NT2/D1 (cell line): ENCODE measurements at regions not wholly inside any gene's neighbourhood (a gene's known extent, or its start where the extent isn't known, plus 50 kb on each side); places are given as distances from the start of the nearest gene placed in this dataset.

Source experiments
- DNase-seq: peaks from one replicate; pipeline ENCODE4 v3.0.0-alpha.2; 2011; ENCODE audit warnings: low read depth, low spot score
- H3K27me3 ChIP-seq: 2 replicates; pipeline ENCODE4 v1.6.0; 2011; ENCODE audit warnings: mild to moderate bottlenecking; ENCODE audit not compliant: insufficient read length, insufficient read depth
- H3K36me3 ChIP-seq: 2 replicates; pipeline ENCODE4 v1.6.1; 2011; ENCODE audit warnings: mild to moderate bottlenecking, low read length, mixed read lengths; ENCODE audit not compliant: insufficient read depth, insufficient read length
- H3K4me1 ChIP-seq: 2 replicates; pipeline ENCODE4 v1.5.1; 2011; ENCODE audit not compliant: insufficient read depth, insufficient read length
- H3K4me3 ChIP-seq: 2 replicates; pipeline ENCODE4 v1.5.1; 2011; ENCODE audit warnings: low read depth; ENCODE audit not compliant: insufficient read length
- H3K9ac ChIP-seq: 2 replicates; pipeline ENCODE4 v1.6.0; 2011; ENCODE audit warnings: low read depth; ENCODE audit not compliant: insufficient read length
- H3K9me3 ChIP-seq: 2 replicates; pipeline ENCODE4 v1.5.1; 2011; ENCODE audit warnings: mild to moderate bottlenecking, low read length; ENCODE audit not compliant: insufficient read depth
- SUZ12 ChIP-seq: IDR thresholded peaks from 2 replicates; pipeline ENCODE4 v1.6.1; 2011; ENCODE audit not compliant: insufficient read length, insufficient read depth; ENCODE audit errors: extremely low read depth
- YY1 ChIP-seq: IDR thresholded peaks from 2 replicates; pipeline ENCODE4 v1.6.1; 2011; ENCODE audit not compliant: insufficient read length, insufficient read depth
- ZNF274 ChIP-seq: IDR thresholded peaks from 2 replicates; pipeline ENCODE4 v1.6.1; 2011; ENCODE audit warnings: mild to moderate bottlenecking, low read depth, low read length

DNA sequence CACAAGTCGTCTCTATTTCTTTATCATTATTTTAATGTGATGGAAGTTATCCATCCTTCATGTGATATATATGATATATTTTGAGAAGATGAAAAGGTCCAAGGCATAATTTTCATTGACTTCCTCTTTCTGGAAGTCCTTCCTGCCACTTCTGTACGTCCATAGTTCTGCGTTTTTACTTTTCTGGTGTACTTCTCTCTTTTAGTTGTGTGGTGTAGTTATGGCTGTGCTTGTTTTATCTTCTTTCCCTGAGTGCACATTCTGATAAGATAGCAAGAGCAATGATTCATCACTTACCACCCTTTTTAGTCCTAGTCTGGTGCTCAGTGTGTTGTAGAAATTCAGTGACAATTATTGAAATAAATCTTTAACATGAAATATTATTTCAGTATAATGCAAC lies 231.3 kb upstream of the FERD3L start:
- no peak for DNase-seq
- H3K36me3 ChIP-seq = no peaks in the 10 kb centered on the region
- TF ChIP-seq YY1 (no peak), SUZ12 (no peak), ZNF274 (no peak)

GRCh38 chr7:19375976-19376375 lies 230.8 kb upstream of the FERD3L start:
- Histone ChIP-seq H3K4me3 (no peak overlapping the region), H3K9me3 (no peaks in the 10 kb centered on the region), H3K36me3 (no peaks in the 10 kb centered on the region), H3K27me3 (no peaks in the 10 kb centered on the region), H3K9ac (no peak overlapping the region), H3K4me1 (no peaks in the 10 kb centered on the region)
- TF ChIP-seq ZNF274 = no peak
- TF ChIP-seq SUZ12 = no peak
- no peak for DNase-seq

More for the DNA sequence above, 231.3 kb upstream of the FERD3L start:
- no peaks in the 10 kb centered on the region for H3K4me1 ChIP-seq
- no peaks in the 10 kb centered on the region for H3K9me3 ChIP-seq
- H3K27me3 ChIP-seq = no peaks in the 10 kb centered on the region
- no peak overlapping the region for H3K4me3 ChIP-seq
- no peak overlapping the region for H3K9ac ChIP-seq

GRCh38 chr7:19373334-19373733 lies 228.1 kb upstream of the FERD3L start:
- DNase-seq = no peak
- H3K9ac ChIP-seq = no peak overlapping the region
- no peak overlapping the region for H3K4me3 ChIP-seq
- H3K27me3 ChIP-seq = no peaks in the 10 kb centered on the region
- H3K9me3 ChIP-seq = no peaks in the 10 kb centered on the region
- no peaks in the 10 kb centered on the region for H3K36me3 ChIP-seq
- no peaks in the 10 kb centered on the region for H3K4me1 ChIP-seq
- TF ChIP-seq YY1 (no peak), ZNF274 (no peak), SUZ12 (no peak)

- H3K36me3 ChIP-seq = no peaks in the 10 kb centered on the region
- no peak for TF ChIP-seq ZNF274
- no peak for TF ChIP-seq SUZ12
- TF ChIP-seq YY1 = no peak
- DNase-seq = no peak
- no peaks in the 10 kb centered on the region for H3K9me3 ChIP-seq
- H3K4me3 ChIP-seq = no peak overlapping the region
- no peaks in the 10 kb centered on the region for H3K4me1 ChIP-seq
- H3K27me3 ChIP-seq = no peaks in the 10 kb centered on the region
- H3K9ac ChIP-seq = no peak overlapping the region
Measured at GRCh38 chr7:19369806-19370205, 224.6 kb upstream of the FERD3L start.

DNA sequence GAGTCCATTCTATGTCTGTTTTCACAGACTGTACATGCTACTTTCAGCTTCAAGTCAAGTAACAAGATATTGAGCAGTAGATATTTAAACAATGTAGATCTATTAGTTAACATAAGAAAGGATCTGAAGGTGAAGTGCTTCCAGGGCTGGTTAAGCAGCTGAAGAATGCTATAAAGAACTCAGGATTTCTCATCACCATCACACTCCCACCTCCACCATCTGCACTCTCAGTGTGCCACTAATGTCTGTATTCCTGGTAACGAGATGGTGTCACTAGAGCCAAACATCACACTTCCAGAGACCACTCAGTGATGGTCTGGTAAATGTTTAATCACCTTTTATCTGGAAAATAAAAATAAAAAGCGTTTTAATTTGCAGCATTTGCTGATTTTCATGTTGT lies 224.0 kb upstream of the FERD3L start:
- no peak for TF ChIP-seq SUZ12
- TF ChIP-seq ZNF274 = no peak
- no peak for TF ChIP-seq YY1
- H3K9me3 ChIP-seq = no peaks in the 10 kb centered on the region
- peak; percentile 28 for DNase-seq

GRCh38 chr7:19368491-19368925 lies 223.3 kb upstream of the FERD3L start:
- no peaks in the 10 kb centered on the region for H3K27me3 ChIP-seq
- H3K4me1 ChIP-seq = no peaks in the 10 kb centered on the region
- TF ChIP-seq YY1 (no peak), SUZ12 (no peak), ZNF274 (no peak)
- H3K4me3 ChIP-seq = no peak overlapping the region
- H3K9me3 ChIP-seq = no peaks in the 10 kb centered on the region
- H3K9ac ChIP-seq = no peak overlapping the region
- no peak for DNase-seq
- no peaks in the 10 kb centered on the region for H3K36me3 ChIP-seq

More for the DNA sequence above, 224.0 kb upstream of the FERD3L start:
- Histone ChIP-seq H3K36me3 (no peaks in the 10 kb centered on the region), H3K4me1 (no peaks in the 10 kb centered on the region), H3K9ac (no peak overlapping the region), H3K4me3 (no peak overlapping the region), H3K27me3 (no peaks in the 10 kb centered on the region)

- H3K4me3 ChIP-seq = no peak overlapping the region
- no peak for TF ChIP-seq YY1
Measured at GRCh38 chr7:19364950-19365349, 219.7 kb upstream of the FERD3L start.

DNA sequence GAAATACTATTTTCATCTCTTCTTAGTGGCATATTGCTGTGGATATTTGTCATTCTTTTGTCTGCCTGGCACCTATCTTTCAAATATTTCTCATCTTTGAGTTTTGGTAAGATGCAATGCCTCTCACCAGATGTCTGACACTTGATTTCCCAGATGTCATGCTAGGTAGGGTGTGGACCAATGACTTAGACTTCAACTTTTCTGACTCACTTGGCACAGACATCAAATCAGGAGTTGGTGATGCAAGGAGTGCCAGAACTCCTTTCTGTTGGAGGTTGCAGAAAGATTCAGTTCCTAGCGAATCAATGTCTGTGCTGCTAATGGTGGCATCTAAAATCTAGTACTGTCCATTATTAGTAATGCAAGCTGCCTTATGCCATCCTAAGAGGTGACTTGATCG lies 216.9 kb upstream of the FERD3L start:
- Histone ChIP-seq H3K9ac (no peak overlapping the region), H3K4me1 (no peaks in the 10 kb centered on the region), H3K9me3 (no peaks in the 10 kb centered on the region), H3K27me3 (no peaks in the 10 kb centered on the region), H3K4me3 (no peak overlapping the region), H3K36me3 (no peaks in the 10 kb centered on the region)
- TF ChIP-seq YY1 (no peak), SUZ12 (no peak), ZNF274 (no peak)
- DNase-seq = no peak

More at GRCh38 chr7:19364950-19365349, 219.7 kb upstream of the FERD3L start:
- Histone ChIP-seq H3K4me1 (no peaks in the 10 kb centered on the region), H3K27me3 (no peaks in the 10 kb centered on the region), H3K36me3 (no peaks in the 10 kb centered on the region), H3K9ac (no peak overlapping the region), H3K9me3 (no peaks in the 10 kb centered on the region)
- no peak for DNase-seq
